Thoracic aorta (tissue), 2 donors: ENCODE measurements at regions not wholly inside any gene's neighbourhood (a gene's known extent, or its start where the extent isn't known, plus 50 kb on each side); places are given as distances from the start of the nearest gene placed in this dataset.

Experiments used
- ATAC-seq: fragments of 150-250 bp; one replicate; pipeline ENCODE4 v1.8.0; 2017; ENCODE audit warnings: low read depth; ENCODE audit not compliant: insufficient number of reproducible peaks, low FRiP score
- DNase-seq: peaks from one replicate; pipeline ENCODE4 v3.0.0-alpha.2; 2020; ENCODE audit warnings: low spot score
- H3K27ac ChIP-seq, 2 donors: fragments of 200-600 bp; sonication (generic); 1 replicate in 1 of 2; 2 replicates in 1 of 2; pipeline ENCODE4 v1.5.1; 2016; ENCODE audit warnings: mild to moderate bottlenecking in 2 of 2, moderate library complexity in 2 of 2
- H3K27me3 ChIP-seq: fragments of 200-600 bp; sonication (generic); replicated peaks from 2 replicates; pipeline ENCODE4 v1.6.0; 2016; ENCODE audit warnings: mild to moderate bottlenecking; ENCODE audit not compliant: insufficient read depth
- H3K36me3 ChIP-seq: fragments of 200-600 bp; sonication (generic); one replicate; pipeline ENCODE4 v1.5.1; 2016
- H3K4me1 ChIP-seq, 2 donors: fragments of 200-600 bp; sonication (generic); 1 replicate in 1 of 2; 2 replicates in 1 of 2; pipeline versions ENCODE4 v1.5.1 to v1.6.0; 2016; ENCODE audit warnings: low read depth in 2 of 2, mild to moderate bottlenecking in 1 of 2; ENCODE audit not compliant: control insufficient read depth in 1 of 2
- H3K4me3 ChIP-seq: fragments of 200-600 bp; sonication (generic); 2 replicates; pipeline ENCODE4 v1.5.1; 2016; ENCODE audit warnings: mild to moderate bottlenecking
- H3K9me3 ChIP-seq: fragments of 200-600 bp; sonication (generic); 2 replicates; pipeline ENCODE4 v1.5.1; 2016
- TF ChIP-seq, protein P1 (sequence below): fragments of 200-600 bp; sonication (generic); IDR thresholded peaks from one replicate; pipeline ENCODE4 v1.5.1; 2019; ENCODE audit warnings: antibody characterized with exemption

DNA sequence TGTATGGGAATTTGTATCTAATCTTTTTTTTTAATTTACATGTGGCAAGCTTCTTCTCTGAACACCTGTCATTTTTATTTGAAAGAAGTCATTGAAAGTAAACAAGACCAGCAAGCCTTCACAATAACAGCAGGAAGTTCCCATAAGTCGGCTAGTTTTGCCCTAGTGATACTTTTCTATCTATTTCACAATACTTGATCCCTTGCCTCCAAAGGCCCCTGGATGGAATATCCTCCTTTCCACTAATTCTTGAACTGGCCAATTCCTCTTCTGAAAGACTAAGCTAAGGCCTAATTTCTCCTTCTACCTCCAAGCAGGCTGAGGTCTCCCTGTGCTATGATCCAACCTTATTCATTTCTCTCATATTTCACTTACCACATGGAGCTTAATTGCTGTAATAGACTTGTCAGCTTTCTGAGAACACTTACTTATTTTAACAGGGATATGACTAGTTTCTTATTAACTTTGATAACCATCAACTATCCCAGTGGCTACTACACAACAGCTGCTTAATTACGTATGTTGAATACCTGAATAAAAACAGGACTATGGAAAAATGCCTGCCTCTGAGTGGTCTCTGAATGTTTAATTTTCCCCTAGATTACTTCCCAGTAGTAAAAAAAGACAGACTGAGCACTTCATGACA is 194.2 kb downstream of the MAD2L1 start:
- Histone ChIP-seq H3K27me3 (no peaks in the 10 kb centered on the region), H3K4me3 (no peak overlapping the region), H3K9me3 (no peaks in the 10 kb centered on the region), H3K36me3 (no peaks in the 10 kb centered on the region), H3K27ac (peak overlapping the region in 1 of 2 donors; percentile 7), H3K4me1 (peaks cover 15 to 30% of the 10 kb centered on the region in 2 donors)
- ATAC-seq: no peak
- TF ChIP-seq, protein P1, sequence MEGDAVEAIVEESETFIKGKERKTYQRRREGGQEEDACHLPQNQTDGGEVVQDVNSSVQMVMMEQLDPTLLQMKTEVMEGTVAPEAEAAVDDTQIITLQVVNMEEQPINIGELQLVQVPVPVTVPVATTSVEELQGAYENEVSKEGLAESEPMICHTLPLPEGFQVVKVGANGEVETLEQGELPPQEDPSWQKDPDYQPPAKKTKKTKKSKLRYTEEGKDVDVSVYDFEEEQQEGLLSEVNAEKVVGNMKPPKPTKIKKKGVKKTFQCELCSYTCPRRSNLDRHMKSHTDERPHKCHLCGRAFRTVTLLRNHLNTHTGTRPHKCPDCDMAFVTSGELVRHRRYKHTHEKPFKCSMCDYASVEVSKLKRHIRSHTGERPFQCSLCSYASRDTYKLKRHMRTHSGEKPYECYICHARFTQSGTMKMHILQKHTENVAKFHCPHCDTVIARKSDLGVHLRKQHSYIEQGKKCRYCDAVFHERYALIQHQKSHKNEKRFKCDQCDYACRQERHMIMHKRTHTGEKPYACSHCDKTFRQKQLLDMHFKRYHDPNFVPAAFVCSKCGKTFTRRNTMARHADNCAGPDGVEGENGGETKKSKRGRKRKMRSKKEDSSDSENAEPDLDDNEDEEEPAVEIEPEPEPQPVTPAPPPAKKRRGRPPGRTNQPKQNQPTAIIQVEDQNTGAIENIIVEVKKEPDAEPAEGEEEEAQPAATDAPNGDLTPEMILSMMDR: no peak
- DNase-seq: no peak

DNA sequence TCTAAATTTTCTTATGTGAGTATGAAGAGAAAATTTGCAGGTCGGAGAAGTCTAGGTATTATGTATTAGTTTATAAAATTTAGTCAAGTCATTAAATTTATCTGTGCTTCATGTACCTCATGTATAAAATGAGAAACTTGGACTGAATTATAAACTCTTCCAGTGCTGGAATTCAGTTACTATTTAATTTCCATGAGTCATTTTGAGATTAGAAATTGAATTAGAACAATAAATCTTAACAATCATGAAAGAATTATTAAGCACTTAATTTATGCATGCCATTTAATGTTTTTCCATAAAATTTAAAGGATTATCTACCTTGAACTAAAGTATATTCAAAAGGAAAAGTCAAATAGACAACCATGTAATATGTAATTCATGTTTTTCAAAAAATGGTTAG is 195.8 kb downstream of the MAD2L1 start:
- TF ChIP-seq, protein P1: no peak
- Histone ChIP-seq H3K4me3 (no peak overlapping the region), H3K27me3 (no peaks in the 10 kb centered on the region), H3K27ac (peak overlapping the region in 1 of 2 donors; percentile 43), H3K36me3 (no peaks in the 10 kb centered on the region), H3K4me1 (peaks cover 21 to 36% of the 10 kb centered on the region in 2 donors), H3K9me3 (no peaks in the 10 kb centered on the region)
- ATAC-seq (no peak), DNase-seq (no peak)

DNA sequence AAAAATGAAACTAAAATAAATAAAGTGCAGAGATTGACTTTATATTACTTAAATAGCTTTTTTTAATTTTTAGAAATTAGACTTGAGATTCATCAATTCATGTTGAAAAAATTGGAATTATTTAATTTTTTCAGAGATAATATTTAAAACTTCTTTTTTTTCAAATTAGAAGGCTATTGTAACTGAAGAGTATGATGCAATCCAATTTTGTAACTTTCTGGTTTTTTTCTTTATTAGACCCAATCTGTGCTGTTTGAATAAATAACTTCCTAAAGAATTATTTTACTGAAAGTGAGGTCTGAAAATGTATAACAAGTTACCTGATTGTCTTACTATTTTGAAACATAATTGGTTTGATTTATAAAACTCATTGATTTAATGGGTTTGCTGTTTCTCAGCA is 200.9 kb downstream of the MAD2L1 start:
- TF ChIP-seq, protein P1: no peak

DNA sequence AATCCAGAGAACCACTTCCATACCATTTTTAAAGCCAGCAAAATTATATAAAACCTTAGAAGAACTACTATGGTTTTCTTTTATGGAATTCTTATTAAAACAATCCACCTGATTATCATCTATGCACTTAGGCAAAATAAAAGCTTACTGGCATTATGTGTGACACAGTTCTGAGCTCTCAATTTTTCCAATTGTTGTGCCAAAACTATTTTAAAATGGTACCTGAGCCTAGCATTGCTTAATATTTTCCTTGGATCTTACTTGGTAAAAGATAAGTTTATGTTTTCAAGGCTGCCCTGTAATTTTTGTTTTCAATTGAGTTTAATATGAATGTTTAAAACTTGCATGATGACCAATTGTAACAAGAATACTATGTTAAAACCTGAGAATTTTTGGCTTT is 201.3 kb downstream of the MAD2L1 start:
- no peaks in the 10 kb centered on the region for H3K9me3 ChIP-seq
- peaks cover 16 to 37% of the 10 kb centered on the region in 2 donors for H3K4me1 ChIP-seq
- H3K4me3 ChIP-seq: peak overlapping the region; percentile 38
- no peaks in the 10 kb centered on the region for H3K36me3 ChIP-seq
- DNase-seq: no peak
- peak; percentile 83 for ATAC-seq
- peak overlapping the region; percentile 67 to 73 for H3K27ac ChIP-seq
- TF ChIP-seq, protein P1: no peak
- H3K27me3 ChIP-seq: no peaks in the 10 kb centered on the region

More for the DNA sequence above, 200.9 kb downstream of the MAD2L1 start:
- peaks cover 20 to 41% of the 10 kb centered on the region in 2 donors for H3K4me1 ChIP-seq
- DNase-seq: no peak
- no peaks in the 10 kb centered on the region for H3K36me3 ChIP-seq
- H3K27me3 ChIP-seq: no peaks in the 10 kb centered on the region
- H3K27ac ChIP-seq: peak overlapping the region; percentile 58 to 73
- ATAC-seq: no peak
- no peaks in the 10 kb centered on the region for H3K9me3 ChIP-seq
- H3K4me3 ChIP-seq: peak overlapping the region; percentile 38

DNA sequence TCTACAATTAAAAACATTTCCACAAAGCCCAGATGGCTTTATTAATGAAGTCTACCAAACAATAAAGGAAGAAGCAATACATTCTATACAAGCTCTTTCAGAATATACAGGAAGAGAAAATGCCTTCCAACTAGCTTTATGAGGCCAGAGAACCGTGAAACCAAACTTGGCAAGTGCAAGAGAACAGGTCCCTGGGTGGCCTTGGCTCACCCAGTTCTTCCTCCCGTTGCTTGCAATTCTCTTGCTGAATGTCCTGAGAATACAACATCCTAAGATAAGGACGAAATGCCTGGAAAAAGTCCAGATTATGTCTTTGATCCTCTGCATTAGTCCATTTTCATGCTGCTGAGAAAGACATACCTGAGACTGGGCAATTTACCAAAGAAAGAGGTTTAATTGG is 204.9 kb downstream of the MAD2L1 start:
- peaks cover 16 to 21% of the 10 kb centered on the region in 2 donors for H3K4me1 ChIP-seq
- no peaks in the 10 kb centered on the region for H3K27me3 ChIP-seq
- no peak overlapping the region for H3K4me3 ChIP-seq
- TF ChIP-seq, protein P1: no peak
- no peak for DNase-seq
- no peak for ATAC-seq
- no peak overlapping the region for H3K27ac ChIP-seq
- H3K9me3 ChIP-seq: no peaks in the 10 kb centered on the region
- H3K36me3 ChIP-seq: no peaks in the 10 kb centered on the region
